NCI-H774 (cell line): ENCODE measurements at regions not wholly inside any gene's neighbourhood (a gene's known extent, or its start where the extent isn't known, plus 50 kb on each side); places are given as distances from the start of the nearest gene placed in this dataset.
"Not testable (repeated sequence)": the region's sequence is repeated elsewhere in the genome, so short reads cannot be mapped to it uniquely, and the experiment has no call there.

ENCODE experiments used
- DNase-seq: peaks from one replicate; lab custom pipeline; 2025; lab: John Stamatoyannopoulos, UW

GRCh38 chr3:87581240-87581639, 304.9 kb upstream of the POU1F1 start:
- DNase-seq = no peak

GRCh38 chr3:87576752-87577151, 300.4 kb upstream of the POU1F1 start:
- no peak for DNase-seq

GRCh38 chr3:87575550-87575949, 299.2 kb upstream of the POU1F1 start:
- DNase-seq = no peak

- no peak for DNase-seq
These were observed 291.9 kb upstream of the POU1F1 start for GRCh38 chr3:87568331-87568730.

DNA sequence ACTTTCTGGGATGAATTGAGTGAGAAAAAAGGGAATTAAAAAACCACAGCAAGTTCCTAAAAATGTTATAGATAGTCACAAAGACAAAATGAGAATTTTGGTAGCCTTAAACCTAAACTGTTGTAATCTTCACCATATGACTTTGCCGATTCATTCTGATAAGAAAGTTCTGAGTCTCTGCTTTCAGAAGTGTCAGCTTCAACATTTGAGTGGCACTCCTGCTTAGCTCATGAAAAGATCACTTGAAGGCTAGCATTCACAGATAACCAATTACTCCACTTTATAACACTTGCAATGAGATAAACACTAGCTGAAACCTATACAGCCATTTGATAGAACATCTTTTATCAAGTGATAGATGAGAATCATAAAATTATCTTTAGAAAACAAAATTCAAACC, 288.1 kb upstream of the POU1F1 start:
- DNase-seq = no peak

DNA sequence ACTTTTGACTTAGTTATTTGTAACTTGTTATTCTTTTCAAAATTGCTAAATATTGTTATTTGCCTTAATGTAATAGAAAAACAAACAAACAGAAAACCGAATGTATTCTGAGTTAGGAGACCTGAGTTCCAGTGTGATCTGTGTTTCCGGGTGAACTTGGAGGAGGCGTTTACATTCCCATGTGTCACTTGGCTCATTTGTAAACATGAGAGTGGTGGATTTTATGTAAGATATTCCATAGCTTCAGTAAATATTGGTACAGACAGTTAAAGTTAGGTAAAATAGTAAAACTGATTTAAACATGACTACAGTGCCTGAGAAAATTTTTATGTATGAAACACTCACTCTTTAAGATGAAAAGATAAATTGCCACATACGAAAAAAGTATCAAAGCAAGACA, 287.3 kb upstream of the POU1F1 start:
- DNase-seq = no peak

- no peak for DNase-seq
These were observed 282.1 kb upstream of the POU1F1 start for GRCh38 chr3:87558492-87558891.

DNA sequence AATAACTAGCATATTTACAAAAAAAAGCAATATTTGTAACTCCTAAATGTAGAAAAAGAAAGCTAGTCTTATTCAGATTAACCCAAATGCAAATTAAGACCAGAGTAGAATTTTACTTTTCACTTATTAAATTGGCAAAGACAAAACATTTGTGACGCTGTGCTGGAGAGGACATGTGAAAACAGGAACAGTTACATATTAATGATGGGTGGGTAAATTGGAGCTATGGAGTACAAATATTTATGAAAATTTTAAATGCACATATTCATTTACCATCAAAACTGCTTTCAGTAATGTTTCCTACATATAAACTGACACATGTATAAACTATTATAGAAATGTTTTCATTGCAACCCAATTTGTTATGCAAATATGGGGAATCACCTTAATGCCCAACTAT, 278.9 kb upstream of the POU1F1 start:
- DNase-seq = no peak

DNA sequence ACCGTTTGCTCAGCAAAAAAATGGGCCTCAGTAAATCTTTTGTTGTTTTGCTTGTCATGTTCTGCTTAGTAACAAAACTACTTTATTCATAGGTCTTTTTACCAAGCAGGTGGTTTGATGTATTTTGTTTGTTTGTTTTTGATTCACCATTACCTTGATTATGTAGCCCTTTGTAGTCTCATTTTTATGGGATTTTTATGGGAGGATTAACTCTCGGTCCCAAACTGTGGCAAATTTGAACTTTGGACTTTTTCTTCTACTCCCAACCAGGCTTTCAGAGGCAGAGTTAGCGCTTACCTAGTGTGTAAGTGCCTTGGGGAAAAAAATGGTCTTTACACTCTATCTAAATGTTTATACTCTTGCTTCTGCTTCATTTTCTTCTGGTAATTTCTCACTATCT, 276.7 kb upstream of the POU1F1 start:
- DNase-seq = no peak

DNA sequence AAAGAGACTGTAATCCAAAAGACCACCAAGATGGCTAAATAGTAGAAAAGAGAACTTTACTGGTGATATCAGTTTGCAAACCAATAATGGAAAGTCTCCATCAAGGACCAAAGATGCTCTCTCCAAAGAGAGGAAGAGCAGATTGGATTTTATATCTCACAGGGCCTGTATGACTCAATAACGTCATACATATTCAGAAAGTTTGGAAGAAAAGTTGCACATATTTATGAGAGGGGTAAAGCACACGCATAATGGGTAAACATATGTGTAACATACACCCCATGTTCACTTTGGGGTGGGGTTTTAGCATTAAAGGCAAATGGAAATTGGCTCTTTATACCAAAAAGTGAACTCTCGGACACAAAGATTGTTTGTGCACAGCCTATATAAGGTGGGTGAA, 274.5 kb upstream of the POU1F1 start:
- no peak for DNase-seq

DNA sequence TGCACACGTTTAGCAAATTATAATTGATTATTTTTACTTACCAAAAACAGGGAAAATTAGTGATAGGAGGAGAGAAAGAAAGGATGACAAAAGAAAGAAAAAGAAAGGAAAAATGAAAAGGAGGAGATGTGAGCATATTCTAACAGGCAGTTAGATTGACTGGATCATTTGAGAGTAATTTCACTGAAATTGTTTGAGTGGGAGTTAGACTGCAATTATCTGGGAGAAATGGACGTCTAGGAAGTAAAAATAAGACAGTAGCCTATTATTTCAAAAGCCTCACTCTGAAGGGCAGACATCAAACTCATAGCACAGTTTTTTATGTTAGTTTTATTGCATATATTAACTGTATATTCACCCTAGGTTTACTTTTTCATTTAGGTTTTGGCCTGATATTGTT, 272.8 kb upstream of the POU1F1 start:
- no peak for DNase-seq

DNA sequence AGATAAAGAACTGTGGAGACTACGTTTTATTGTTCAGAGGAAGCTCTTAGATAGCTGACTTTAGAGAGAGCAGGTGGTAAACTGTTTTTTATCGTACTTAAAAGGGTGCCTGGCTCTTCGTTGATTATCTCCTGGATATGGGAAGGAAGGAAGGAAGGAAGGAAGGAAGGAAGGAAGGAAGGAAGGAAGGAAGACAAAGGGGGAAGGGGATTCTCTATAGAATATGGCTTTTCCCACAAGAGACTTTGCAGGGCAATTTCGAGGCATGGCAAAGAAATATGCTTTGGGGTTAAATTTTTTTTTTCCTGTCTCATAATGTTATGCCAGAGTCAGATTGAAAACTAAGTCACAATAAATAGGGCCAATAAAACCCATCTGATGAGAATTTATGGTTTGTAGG, 271.9 kb upstream of the POU1F1 start:
- DNase-seq = no peak

- DNase-seq = no peak
These were observed 269.8 kb upstream of the POU1F1 start for GRCh38 chr3:87546216-87546615.

GRCh38 chr3:87543408-87543807, 267.0 kb upstream of the POU1F1 start:
- DNase-seq = not testable (repeated sequence)

GRCh38 chr3:87541723-87542122, 265.3 kb upstream of the POU1F1 start:
- DNase-seq = no peak

- not testable (repeated sequence) for DNase-seq
These were observed 262.3 kb upstream of the POU1F1 start for GRCh38 chr3:87538722-87539121.

DNA sequence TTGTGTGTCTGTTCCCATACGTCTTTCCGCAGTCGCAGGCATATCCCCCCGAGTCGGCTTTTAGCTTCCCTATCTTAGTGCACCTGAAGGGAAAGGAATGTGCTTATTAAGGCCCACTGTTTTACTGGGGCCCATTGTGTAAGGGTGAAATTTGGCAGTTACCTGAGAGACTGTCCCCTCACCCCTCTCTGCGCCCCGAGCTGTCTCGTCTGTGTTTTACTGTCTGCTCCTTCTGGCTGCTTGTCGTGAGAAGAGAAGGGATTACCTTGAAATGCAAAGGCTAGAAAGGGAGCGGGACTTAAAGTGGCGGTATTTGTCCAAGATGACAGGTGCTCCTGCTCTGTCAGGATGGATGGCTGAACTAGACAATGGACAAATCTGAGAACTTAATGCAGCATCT, 233.0 kb upstream of the POU1F1 start:
- DNase-seq = no peak

GRCh38 chr3:87508921-87509320, 232.5 kb upstream of the POU1F1 start:
- DNase-seq = no peak

GRCh38 chr3:87507753-87508152, 231.4 kb upstream of the POU1F1 start:
- no peak for DNase-seq

DNA sequence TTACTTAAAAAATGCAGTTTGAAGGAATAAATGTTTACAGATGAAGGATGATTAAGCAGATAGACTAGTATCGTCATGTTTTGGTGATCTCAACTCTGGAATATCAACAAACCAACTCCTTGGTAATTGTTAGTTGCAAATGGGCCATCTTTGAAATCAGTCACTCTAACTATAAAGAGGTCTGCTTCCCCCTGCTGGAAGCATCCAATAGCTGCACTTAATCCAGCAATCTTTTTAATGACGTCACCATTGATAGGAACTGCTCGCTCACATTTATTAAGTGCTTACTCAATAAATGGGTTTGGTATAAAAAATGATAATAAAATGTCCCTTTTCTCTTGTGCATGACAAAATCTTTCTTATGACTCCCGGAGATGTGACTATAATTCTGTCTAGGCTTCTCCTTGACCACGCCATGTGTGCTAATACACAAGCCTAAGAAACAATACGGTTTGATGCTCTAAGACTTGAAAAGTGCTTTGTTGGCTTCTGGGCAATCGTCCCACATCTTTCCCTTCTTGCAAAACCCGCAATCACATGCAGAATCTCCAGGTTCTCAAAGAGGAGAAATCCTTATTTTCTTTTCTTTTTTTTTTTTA, 227.6 kb upstream of the POU1F1 start:
- DNase-seq = no peak

- no peak for DNase-seq
These were observed 224.7 kb upstream of the POU1F1 start for GRCh38 chr3:87501076-87501475.

- no peak for DNase-seq
These were observed 222.1 kb upstream of the POU1F1 start for GRCh38 chr3:87498358-87499080.

GRCh38 chr3:87495938-87496337, 219.6 kb upstream of the POU1F1 start:
- no peak for DNase-seq

DNA sequence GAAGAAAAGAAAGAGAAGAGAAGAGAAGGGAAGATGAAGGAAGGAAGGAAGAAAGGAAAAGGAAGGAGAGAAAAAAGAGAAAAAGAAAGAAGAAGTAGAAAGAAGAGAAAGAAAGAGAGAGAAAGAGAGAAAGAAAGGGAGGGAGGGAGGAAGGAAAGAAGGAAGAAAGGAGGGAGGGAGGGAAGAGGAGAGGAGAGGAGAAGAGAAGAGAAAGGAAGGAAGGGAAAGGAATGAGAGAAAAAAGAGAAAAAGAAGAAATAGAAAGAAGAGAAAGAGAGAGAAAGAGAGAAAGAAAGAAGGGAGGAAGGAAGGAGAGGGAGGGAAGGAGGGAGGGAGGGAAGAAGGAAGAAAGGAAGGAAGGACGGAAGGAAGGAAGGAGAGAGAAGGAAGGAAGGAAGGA, 217.9 kb upstream of the POU1F1 start:
- no peak for DNase-seq
